HG03135 (cell line): ENCODE measurements at regions not wholly inside any gene's neighbourhood (a gene's known extent, or its start where the extent isn't known, plus 50 kb on each side); places are given as distances from the start of the nearest gene placed in this dataset.
"Not testable (repeated sequence)": the region's sequence is repeated elsewhere in the genome, so short reads cannot be mapped to it uniquely, and the experiment has no call there.

Source experiments
- ATAC-seq: cut with Tn5 transposase; IDR thresholded peaks from one replicate; pipeline ENCODE4 v1.9.1; 2021; ENCODE audit warnings: mild to moderate bottlenecking, moderate library complexity; ENCODE audit not compliant: unreplicated experiment

GRCh38 chr2:198652461-198652860 is 805.3 kb downstream of the SATB2 start:
- no peak for ATAC-seq

- ATAC-seq: no peak
Measured at GRCh38 chr2:198645816-198646215, 811.9 kb downstream of the SATB2 start.

DNA sequence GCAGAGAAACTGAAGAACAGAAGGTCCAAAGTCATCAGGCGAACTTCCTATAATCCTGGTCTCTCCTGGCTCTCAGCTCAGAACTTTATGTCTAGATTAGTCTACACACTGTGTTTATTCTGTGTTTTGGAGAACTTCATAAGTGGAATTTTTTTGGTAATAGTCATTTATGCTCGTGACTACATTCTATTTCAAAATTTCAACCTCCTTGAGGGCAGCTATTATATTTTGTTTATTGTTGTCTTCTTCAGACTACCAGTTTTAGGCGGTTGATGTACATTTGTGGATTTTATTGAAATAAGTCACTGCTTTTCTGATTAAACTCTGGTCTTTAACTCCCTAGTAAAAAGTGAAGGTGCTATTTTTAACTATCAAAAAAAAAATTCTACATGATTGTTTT is 816.6 kb downstream of the SATB2 start:
- no peak for ATAC-seq

GRCh38 chr2:198640463-198640862 is 817.3 kb downstream of the SATB2 start:
- no peak for ATAC-seq

- ATAC-seq: no peak
Measured at GRCh38 chr2:198639580-198639979, 818.2 kb downstream of the SATB2 start.

- no peak for ATAC-seq
Measured at GRCh38 chr2:198638577-198638976, 819.2 kb downstream of the SATB2 start.

- ATAC-seq: no peak
Measured at GRCh38 chr2:198630384-198630783, 826.0 kb downstream of the PLCL1 start.

DNA sequence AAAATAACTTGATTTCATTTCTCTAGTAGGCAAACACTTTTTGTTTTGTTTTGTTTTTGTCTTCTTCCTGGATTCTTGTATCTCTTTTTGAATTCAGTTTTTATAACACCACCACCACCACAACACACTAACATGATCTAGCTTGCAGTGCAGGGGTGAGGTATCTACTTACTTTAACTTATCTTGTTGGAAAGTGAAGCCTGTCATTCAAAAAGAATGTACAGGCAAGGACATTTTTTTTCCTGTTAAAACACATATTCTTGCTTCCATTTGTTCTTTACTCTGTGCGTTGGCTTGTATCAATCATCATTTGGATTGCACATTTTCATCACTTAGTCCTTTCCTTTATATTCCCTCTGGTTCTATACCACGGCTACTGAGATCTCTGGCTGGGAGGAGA is 824.2 kb downstream of the PLCL1 start:
- ATAC-seq: no peak

- no peak for ATAC-seq
Measured at GRCh38 chr2:198622986-198623730, 818.8 kb downstream of the PLCL1 start.

GRCh38 chr2:198615972-198616371 is 811.6 kb downstream of the PLCL1 start:
- peak; percentile 63 for ATAC-seq

- no peak for ATAC-seq
Measured at GRCh38 chr2:198611201-198611600, 806.8 kb downstream of the PLCL1 start.

DNA sequence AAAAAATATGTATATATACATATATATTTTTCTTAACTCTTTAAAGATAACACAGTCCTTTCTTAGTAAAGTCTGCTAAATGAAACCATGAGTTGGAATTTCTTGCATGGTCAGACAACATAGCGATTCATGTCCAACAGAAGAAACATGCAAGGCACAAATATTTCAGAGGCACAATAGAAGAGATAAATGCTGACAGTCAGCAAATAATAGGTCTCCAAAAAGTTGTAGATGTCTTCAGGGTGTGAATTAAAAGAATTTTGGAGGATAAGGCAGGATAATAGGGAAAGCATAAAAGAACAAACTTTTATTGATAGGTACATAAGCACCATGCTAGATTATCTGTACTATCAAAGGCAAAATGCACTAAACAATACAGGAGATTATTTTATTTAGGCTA is 800.2 kb downstream of the PLCL1 start:
- no peak for ATAC-seq

- ATAC-seq: not testable (repeated sequence)
Measured at GRCh38 chr2:198602986-198603385, 798.6 kb downstream of the PLCL1 start.

DNA sequence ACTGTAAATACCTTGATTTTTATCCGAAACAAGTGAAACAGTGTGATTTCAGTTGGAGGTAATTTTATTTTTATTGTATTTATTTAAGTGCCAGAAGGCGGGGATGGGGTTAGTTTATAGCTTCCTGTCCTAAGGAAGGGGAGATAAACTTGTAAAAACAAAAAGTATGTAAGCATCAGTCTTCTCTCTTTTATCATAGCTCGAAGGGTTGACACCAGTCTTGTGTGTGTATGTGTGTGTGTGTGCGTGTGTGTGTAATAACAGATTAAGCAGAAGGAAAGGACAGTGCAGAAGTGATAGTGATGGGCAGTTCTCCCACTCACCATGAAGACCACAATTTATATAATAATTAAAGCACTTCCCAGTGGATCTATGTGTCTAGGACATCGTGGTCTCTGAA is 793.3 kb downstream of the PLCL1 start:
- no peak for ATAC-seq

GRCh38 chr2:198596985-198597384 is 792.6 kb downstream of the PLCL1 start:
- ATAC-seq: no peak

GRCh38 chr2:198595721-198596120 is 791.3 kb downstream of the PLCL1 start:
- no peak for ATAC-seq

DNA sequence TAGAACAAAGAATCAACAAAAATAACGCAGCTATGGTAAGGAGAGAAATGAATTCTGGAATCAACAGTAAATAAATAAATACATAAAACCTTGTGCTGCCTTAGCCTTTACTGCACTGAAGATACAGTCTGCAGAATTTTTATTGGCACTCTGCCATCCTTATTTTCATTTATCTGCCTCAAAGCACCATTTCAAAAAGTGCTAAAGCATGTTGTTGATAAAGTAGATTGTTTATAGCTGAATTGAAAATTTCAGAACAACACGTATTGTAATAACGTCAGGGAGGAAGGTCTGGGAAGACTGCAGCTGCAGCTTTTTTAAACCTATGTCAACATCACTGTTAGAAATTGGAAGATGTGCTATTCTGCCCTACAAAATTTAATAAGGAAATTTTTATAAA is 787.2 kb downstream of the PLCL1 start:
- ATAC-seq: no peak

DNA sequence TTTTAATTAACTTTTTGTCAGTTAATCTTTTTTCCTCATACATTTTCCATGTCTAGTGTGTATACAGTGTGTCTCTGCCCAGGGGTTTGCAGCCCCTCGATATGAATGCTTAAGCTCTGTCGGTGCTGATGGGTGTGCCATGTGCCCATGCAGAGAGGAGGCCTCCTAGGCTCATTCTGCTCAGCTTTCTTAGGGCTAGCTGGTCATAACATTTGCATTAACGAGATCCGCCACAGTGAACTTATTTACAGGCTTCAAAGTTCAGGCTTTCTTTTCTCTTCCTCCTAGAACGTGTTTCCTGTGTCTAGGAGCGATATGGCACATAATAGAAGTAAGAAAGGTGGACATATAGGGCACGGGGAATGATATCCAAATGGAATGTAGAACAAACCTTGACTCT is 783.3 kb downstream of the PLCL1 start:
- no peak for ATAC-seq

- no peak for ATAC-seq
Measured at GRCh38 chr2:198587240-198587639, 782.8 kb downstream of the PLCL1 start.

DNA sequence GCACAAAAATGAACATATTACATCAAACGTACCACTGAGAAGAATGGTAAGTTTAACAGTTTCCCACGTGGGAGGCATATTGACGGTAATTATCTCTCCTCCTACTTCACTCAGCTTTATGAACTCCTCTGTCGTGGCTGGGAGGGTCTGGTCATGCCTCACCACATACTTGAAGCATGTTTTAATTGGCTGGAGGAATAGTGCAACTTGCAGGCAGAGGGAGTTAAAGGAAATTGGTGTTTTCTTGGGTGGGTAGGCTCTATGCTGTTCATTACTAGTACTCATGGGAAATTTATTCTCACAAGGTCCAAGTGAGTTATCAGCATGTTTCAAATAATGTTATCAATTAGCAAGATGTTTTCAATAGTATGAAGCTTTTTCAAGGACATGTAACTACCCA is 767.0 kb downstream of the PLCL1 start:
- ATAC-seq: no peak

DNA sequence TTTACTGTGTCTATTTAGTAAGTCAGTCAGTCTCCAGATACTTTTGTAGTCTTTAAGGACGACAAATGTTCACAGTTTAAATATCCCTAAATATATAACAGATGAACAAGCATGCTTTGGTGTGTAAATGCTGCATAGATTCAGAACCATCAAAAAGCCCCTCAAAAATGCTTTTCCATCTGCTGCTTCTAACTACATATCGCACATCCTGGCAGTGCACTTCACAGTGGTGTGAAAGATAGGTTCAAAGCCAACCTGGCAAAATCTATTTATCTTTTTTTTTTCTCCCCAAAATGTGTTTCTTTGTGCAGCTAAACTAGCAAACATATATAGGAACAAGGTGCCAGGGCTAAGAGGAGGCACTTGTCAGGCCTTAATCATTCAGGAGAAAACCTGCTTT is 753.8 kb downstream of the PLCL1 start:
- no peak for ATAC-seq

DNA sequence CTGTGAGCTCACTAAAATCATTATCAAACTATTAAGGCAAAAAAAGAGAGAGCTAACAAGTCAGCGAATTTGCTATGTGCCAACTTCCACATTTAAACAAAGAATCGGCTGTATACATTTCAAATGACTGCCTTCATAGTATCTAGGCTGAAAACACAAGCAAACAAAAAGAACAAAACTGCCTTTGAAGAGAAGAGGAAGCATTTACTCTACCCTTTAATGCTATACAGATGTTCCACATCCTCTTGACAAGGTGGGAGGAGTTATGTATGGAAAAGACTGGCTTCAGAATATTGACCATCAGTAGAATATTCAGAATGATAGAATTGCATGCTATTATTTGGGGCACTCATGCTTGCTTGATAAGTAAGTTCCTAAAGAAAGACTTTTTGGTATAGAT is 741.7 kb downstream of the PLCL1 start:
- ATAC-seq: no peak

DNA sequence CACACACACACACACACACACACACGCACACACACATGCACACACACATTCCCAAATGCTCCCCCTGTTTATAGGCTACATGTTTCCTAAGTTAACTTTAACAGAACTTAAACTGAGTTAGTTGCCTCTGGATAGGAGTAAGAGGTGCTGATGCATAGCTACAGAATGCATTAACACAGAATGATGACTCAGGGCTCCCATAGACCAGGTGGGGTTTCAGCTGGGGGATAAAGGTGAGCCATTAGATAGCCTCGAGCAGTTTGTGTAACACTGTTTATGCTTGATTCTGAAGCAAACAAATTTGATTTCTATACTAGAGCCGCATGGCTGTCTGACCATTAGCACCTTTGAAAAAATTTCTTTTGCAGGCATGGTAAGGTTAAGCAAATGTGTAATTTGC is 741.0 kb downstream of the PLCL1 start:
- no peak for ATAC-seq
